GM12878 (cell line): ENCODE measurements at regions not wholly inside any gene's neighbourhood (a gene's known extent, or its start where the extent isn't known, plus 50 kb on each side); places are given as distances from the start of the nearest gene placed in this dataset.

Experiments
- ATAC-seq: fragments of 200-7000 bp; cut with Tn5 transposase; 3 replicates; pipeline ENCODE4 v1.9.1; 2020; ENCODE audit warnings: mild to moderate bottlenecking, moderate library complexity
- BruUV-seq: library from RNA; stranded (reverse); fragments of 400-500 nt; replicated peaks from 2 replicates; lab custom pipeline; 2021; lab: Mats Ljungman, UMichigan
- CTCF ChIA-PET: fragments of 300-600 bp; sonication (Branson Sonifier 250); formaldehyde crosslinking; extraction: SDS; loops from one replicate; lab custom pipeline; 2021; ENCODE audit warnings: inconsistent platforms; lab: Yijun Ruan, JAX
- POLR2A ChIA-PET: fragments of 350-600 bp; formaldehyde crosslinking; extraction: SDS; loops from one replicate; lab custom pipeline; 2021; ENCODE audit warnings: inconsistent platforms; lab: Charles Lee
- RAD21 ChIA-PET: fragments of 300-600 bp; sonication (Branson Sonifier 250); formaldehyde crosslinking; loops from one replicate; lab custom pipeline; 2023; ENCODE audit warnings: antibody characterized with exemption; ENCODE audit not compliant: unreplicated experiment; lab: Charles Lee
- SMC1A ChIA-PET: fragments of 300-600 bp; sonication (Branson Sonifier 250); formaldehyde crosslinking; loops from one replicate; lab custom pipeline; 2023; ENCODE audit not compliant: unreplicated experiment, uncharacterized antibody; lab: Charles Lee
- DNase-seq: peaks from one replicate; pipeline ENCODE4 v3.0.0-alpha.2; 2011; ENCODE audit warnings: low read depth, low spot score
- FAIRE-seq: peaks from 3 replicates; lab custom pipeline; 2011; peaks lifted over from hg19 to GRCh38; lab: Jason Lieb, UNC
- H2AFZ ChIP-seq: 2 replicates; pipeline ENCODE4 v1.6.0; 2011; ENCODE audit warnings: low read depth, low read length, control low read depth; ENCODE audit not compliant: control insufficient read depth
- H3K27ac ChIP-seq: 2 replicates; pipeline ENCODE4 v1.5.1; 2011; ENCODE audit warnings: control low read depth; ENCODE audit not compliant: control insufficient read depth, insufficient read depth
- H3K27me3 ChIP-seq, 2 experiments: replicated peaks in 1 of 2; 2 replicates each; pipeline versions ENCODE4 v1.6.0 to v1.6.1; 2011; ENCODE audit warnings: low read length in 1 of 2; ENCODE audit not compliant: control insufficient read depth in 2 of 2, insufficient read depth in 2 of 2
- H3K36me3 ChIP-seq, 2 experiments: 2 replicates each; pipeline ENCODE4 v1.5.1; 2011; ENCODE audit warnings: low read length in 1 of 2; ENCODE audit not compliant: control insufficient read depth in 2 of 2, insufficient read depth in 2 of 2
- H3K4me1 ChIP-seq: 2 replicates; pipeline ENCODE4 v1.6.1; 2011; ENCODE audit warnings: mild to moderate bottlenecking, low read length, moderate library complexity, mixed read lengths; ENCODE audit not compliant: control insufficient read depth, insufficient read depth
- H3K4me2 ChIP-seq: 2 replicates; pipeline ENCODE4 v1.6.0; 2011; ENCODE audit warnings: control low read depth; ENCODE audit not compliant: control insufficient read depth, insufficient read depth
- H3K4me3 ChIP-seq: fragments of 200-600 bp; sonication (generic); 2 replicates; pipeline ENCODE4 v1.5.1; 2016
- H3K79me2 ChIP-seq: 2 replicates; pipeline ENCODE4 v1.6.0; 2011; ENCODE audit warnings: low read length; ENCODE audit not compliant: control insufficient read depth, insufficient read depth
- H3K9ac ChIP-seq: 2 replicates; pipeline ENCODE4 v1.8.0; 2011; ENCODE audit warnings: low read length, control low read depth, mixed read lengths; ENCODE audit not compliant: control insufficient read depth, insufficient read depth
- H3K9me3 ChIP-seq: replicated peaks from 3 replicates; pipeline ENCODE4 v1.5.1; 2011; ENCODE audit warnings: mild to moderate bottlenecking, low read length; ENCODE audit not compliant: control insufficient read depth, insufficient read depth
- H4K20me1 ChIP-seq: 2 replicates; pipeline ENCODE4 v1.6.0; 2011; ENCODE audit not compliant: control insufficient read depth, insufficient read depth
- IKZF1 ChIP-seq: fragments of 450-650 bp; conservative IDR thresholded peaks from 2 replicates; pipeline ENCODE4 v1.6.1; 2017; ENCODE audit warnings: antibody characterized with exemption, mild to moderate bottlenecking
- LARP7 ChIP-seq: fragments of 450-650 bp; IDR thresholded peaks from 2 replicates; pipeline ENCODE4 v1.6.1; 2017; ENCODE audit warnings: mild to moderate bottlenecking
- NFIC ChIP-seq: IDR thresholded peaks from 2 replicates; pipeline ENCODE4 v1.6.1; 2012; ENCODE audit warnings: low read depth, mild to moderate bottlenecking, inconsistent platforms, low read length, moderate library complexity
- NR2C1 ChIP-seq: fragments of 450-650 bp; IDR thresholded peaks from 2 replicates; pipeline ENCODE4 v1.6.1; 2017; ENCODE audit warnings: antibody characterized with exemption, mild to moderate bottlenecking, moderate library complexity
- PKNOX1 ChIP-seq: fragments of 450-650 bp; IDR thresholded peaks from 2 replicates; pipeline ENCODE4 v1.6.1; 2016; ENCODE audit warnings: mild to moderate bottlenecking
- WGBS: methylation state at CpG from one replicate; pipeline ENCODE4 v1.1.6; 2016; ENCODE audit warnings: low lambda C conversion rate; ENCODE audit not compliant: insufficient replicate concordance, insufficient coverage; ENCODE audit errors: missing lambda C conversion rate; 5-methylcytosine and 5-hydroxymethylcytosine counted together
- in situ Hi-C: fragments of 300-500 bp; cut with MboI; formaldehyde crosslinking; loops from 9 replicates; pipeline ENCODE4 v1.14.3; 2018; ENCODE audit warnings: mixed read lengths
- intact Hi-C: fragments of 100-400 bp; cut with micrococcal nuclease; formaldehyde crosslinking; loops from one replicate; pipeline ENCODE4 v1.14.2; 2022; ENCODE audit not compliant: unreplicated experiment

- H3K9me3 ChIP-seq, result no peaks in the 10 kb centered on the region
- DNase-seq (no peak), ATAC-seq (no peak), FAIRE-seq (no peak)
- H3K79me2 ChIP-seq, result no peaks in the 10 kb centered on the region
- H2AFZ ChIP-seq, result no peak overlapping the region
- ChIA-PET RAD21 (no interaction called here), SMC1A (no interaction called here), POLR2A (no interaction called here), CTCF (no interaction called here)
- H4K20me1 ChIP-seq, result no peaks in the 10 kb centered on the region
- H3K9ac ChIP-seq, result no peak overlapping the region
- WGBS, result 0% methylated on average over 1 of the region's 1 CpG
- intact Hi-C loops, result no loop called here
- no peaks in the 10 kb centered on the region for H3K27me3 ChIP-seq
- H3K4me1 ChIP-seq, result no peaks in the 10 kb centered on the region
- in situ Hi-C loops, result no loop called here
- BruUV-seq, result no TSS peak
- no peak for TF ChIP-seq PKNOX1
- no peak overlapping the region for H3K4me2 ChIP-seq
- H3K4me3 ChIP-seq, result no peak overlapping the region
- H3K27ac ChIP-seq, result no peak overlapping the region
- H3K36me3 ChIP-seq, result no peaks in the 10 kb centered on the region
These were observed 390.5 kb downstream of the ZNF608 start for GRCh38 chr5:124355928-124356327.

GRCh38 chr5:124353016-124353415, 393.4 kb downstream of the ZNF608 start:
- SMC1A ChIA-PET, result no interaction called here
- intact Hi-C loops, result no loop called here
- no peak overlapping the region for H3K4me3 ChIP-seq

More at GRCh38 chr5:124353016-124353415, 393.4 kb downstream of the ZNF608 start:
- H2AFZ ChIP-seq, result no peak overlapping the region
- ChIA-PET CTCF (interaction anchor here (0.6 kb wide), 1 partner anchor 412 kb away, joined by 3 read pairs; no protein-coding TSS in a partner anchor), POLR2A (no interaction called here), RAD21 (no interaction called here)
- 44% methylated on average over 5 of the region's 5 CpGs for WGBS
- H3K36me3 ChIP-seq, result no peaks in the 10 kb centered on the region
- no peak overlapping the region for H3K4me2 ChIP-seq
- no peaks in the 10 kb centered on the region for H3K79me2 ChIP-seq
- no peaks in the 10 kb centered on the region for H4K20me1 ChIP-seq
- no peaks in the 10 kb centered on the region; the same call in 2 of the 3 replicates for H3K9me3 ChIP-seq
- H3K4me1 ChIP-seq, result no peaks in the 10 kb centered on the region
- FAIRE-seq (no peak), ATAC-seq (no peak), DNase-seq (no peak)
- in situ Hi-C loops, result no loop called here
- TF ChIP-seq IKZF1, result no peak
- TF ChIP-seq LARP7, result no peak
- no peak for TF ChIP-seq NFIC
- no peak for TF ChIP-seq NR2C1
- H3K27me3 ChIP-seq, result no peaks in the 10 kb centered on the region
- no peak overlapping the region for H3K27ac ChIP-seq
- no TSS peak for BruUV-seq
- H3K9ac ChIP-seq, result no peak overlapping the region
